Muscle of leg (tissue), 3 donors: ENCODE measurements at regions not wholly inside any gene's neighbourhood (a gene's known extent, or its start where the extent isn't known, plus 50 kb on each side); places are given as distances from the start of the nearest gene placed in this dataset.

Experiments used
- DNase-seq: peaks from one replicate; pipeline ENCODE4 v3.0.0; 2013
- H3K27ac ChIP-seq: one replicate; pipeline ENCODE4 v1.5.1; 2013; ENCODE audit warnings: mild to moderate bottlenecking, low read length, control low read depth
- H3K27me3 ChIP-seq: one replicate; pipeline ENCODE4 v1.6.1; 2013; ENCODE audit warnings: low read length; ENCODE audit not compliant: control insufficient read depth, insufficient read depth
- H3K36me3 ChIP-seq: one replicate; pipeline ENCODE4 v1.6.1; 2013; ENCODE audit warnings: low read length; ENCODE audit not compliant: control insufficient read depth, insufficient read depth
- H3K4me1 ChIP-seq: one replicate; pipeline ENCODE4 v1.6.1; 2013; ENCODE audit warnings: low read length; ENCODE audit not compliant: control insufficient read depth, insufficient read depth
- H3K4me3 ChIP-seq: one replicate; pipeline ENCODE4 v1.5.1; 2013; ENCODE audit warnings: low read length, control low read depth
- H3K9me3 ChIP-seq: replicated peaks from 2 replicates; pipeline ENCODE4 v1.6.1; 2013; ENCODE audit warnings: low read depth, low read length; ENCODE audit not compliant: control insufficient read depth
- WGBS: methylation state at CpG from one replicate; pipeline ENCODE4 v1.1.5; 2013; ENCODE audit warnings: missing lambda C conversion rate; ENCODE audit not compliant: insufficient coverage; 5-methylcytosine and 5-hydroxymethylcytosine counted together

GRCh38 chr6:95905132-95905531, 110.6 kb upstream of the FUT9 start:
- WGBS: no CpG with 5 or more reads among the region's 3 CpGs
- Histone ChIP-seq H3K4me3 (no peak overlapping the region), H3K9me3 (peaks cover 3% of the 10 kb centered on the region), H3K27me3 (no peaks in the 10 kb centered on the region), H3K4me1 (no peaks in the 10 kb centered on the region), H3K36me3 (no peaks in the 10 kb centered on the region), H3K27ac (no peak overlapping the region)
- DNase-seq: no peak

- no peak for DNase-seq
- H3K4me3 ChIP-seq: no peak overlapping the region
- H3K4me1 ChIP-seq: no peaks in the 10 kb centered on the region
- no peaks in the 10 kb centered on the region for H3K36me3 ChIP-seq
- WGBS: no CpG with 5 or more reads among the region's 2 CpGs
- no peaks in the 10 kb centered on the region for H3K27me3 ChIP-seq
- H3K9me3 ChIP-seq: no peaks in the 10 kb centered on the region
- no peak overlapping the region for H3K27ac ChIP-seq
Observed at GRCh38 chr6:95917034-95917433, 98.7 kb upstream of the FUT9 start.

GRCh38 chr6:95923518-95923917, 92.3 kb upstream of the FUT9 start:
- no peaks in the 10 kb centered on the region for H3K36me3 ChIP-seq
- H3K27ac ChIP-seq: no peak overlapping the region
- no peak overlapping the region for H3K4me3 ChIP-seq
- DNase-seq: peak; percentile 1
- no peaks in the 10 kb centered on the region for H3K27me3 ChIP-seq
- WGBS: no CpG with 5 or more reads among the region's 1 CpG
- H3K9me3 ChIP-seq: no peaks in the 10 kb centered on the region
- H3K4me1 ChIP-seq: no peaks in the 10 kb centered on the region

GRCh38 chr6:95935736-95936135, 80.0 kb upstream of the FUT9 start:
- H3K36me3 ChIP-seq: no peaks in the 10 kb centered on the region
- WGBS: no CpG with 5 or more reads among the region's 2 CpGs
- H3K4me1 ChIP-seq: no peaks in the 10 kb centered on the region
- H3K9me3 ChIP-seq: no peaks in the 10 kb centered on the region
- no peak overlapping the region for H3K4me3 ChIP-seq
- no peak for DNase-seq
- H3K27ac ChIP-seq: no peak overlapping the region
- H3K27me3 ChIP-seq: no peaks in the 10 kb centered on the region

- no CpG with 5 or more reads among the region's 2 CpGs for WGBS
- H3K36me3 ChIP-seq: no peaks in the 10 kb centered on the region
Observed at GRCh38 chr6:95946906-95947305, 68.9 kb upstream of the FUT9 start.

GRCh38 chr6:95948324-95948723, 67.5 kb upstream of the FUT9 start:
- no peaks in the 10 kb centered on the region for H3K9me3 ChIP-seq
- no CpG with 5 or more reads among the region's 1 CpG for WGBS
- no peak overlapping the region for H3K4me3 ChIP-seq
- no peaks in the 10 kb centered on the region for H3K36me3 ChIP-seq
- H3K27me3 ChIP-seq: no peaks in the 10 kb centered on the region
- no peak overlapping the region for H3K27ac ChIP-seq
- DNase-seq: no peak
- no peaks in the 10 kb centered on the region for H3K4me1 ChIP-seq

More at GRCh38 chr6:95946906-95947305, 68.9 kb upstream of the FUT9 start:
- Histone ChIP-seq H3K9me3 (no peaks in the 10 kb centered on the region), H3K4me3 (no peak overlapping the region), H3K4me1 (no peaks in the 10 kb centered on the region), H3K27ac (no peak overlapping the region), H3K27me3 (no peaks in the 10 kb centered on the region)
- DNase-seq: no peak

- no peak overlapping the region for H3K27ac ChIP-seq
- H3K9me3 ChIP-seq: no peaks in the 10 kb centered on the region
- H3K4me3 ChIP-seq: no peak overlapping the region
- no CpG with 5 or more reads among the region's 2 CpGs for WGBS
- no peaks in the 10 kb centered on the region for H3K27me3 ChIP-seq
- H3K4me1 ChIP-seq: no peaks in the 10 kb centered on the region
- H3K36me3 ChIP-seq: no peaks in the 10 kb centered on the region
- DNase-seq: no peak
Observed at GRCh38 chr6:95949985-95950384, 65.8 kb upstream of the FUT9 start.

- Histone ChIP-seq H3K4me1 (no peaks in the 10 kb centered on the region), H3K9me3 (no peaks in the 10 kb centered on the region), H3K36me3 (no peaks in the 10 kb centered on the region), H3K27me3 (no peaks in the 10 kb centered on the region), H3K27ac (no peak overlapping the region), H3K4me3 (no peak overlapping the region)
- WGBS: no CpG with 5 or more reads among the region's 1 CpG
- no peak for DNase-seq
Observed at GRCh38 chr6:95958686-95959085, 57.1 kb upstream of the FUT9 start.

- no peak for DNase-seq
Observed at GRCh38 chr6:95959261-95959660, 56.5 kb upstream of the FUT9 start.

More at GRCh38 chr6:95959261-95959660, 56.5 kb upstream of the FUT9 start:
- no peaks in the 10 kb centered on the region for H3K27me3 ChIP-seq
- H3K4me3 ChIP-seq: no peak overlapping the region
- H3K27ac ChIP-seq: no peak overlapping the region
- H3K9me3 ChIP-seq: no peaks in the 10 kb centered on the region
- H3K4me1 ChIP-seq: no peaks in the 10 kb centered on the region
- H3K36me3 ChIP-seq: no peaks in the 10 kb centered on the region
